OCI-LY7 (cell line): ENCODE measurements at regions not wholly inside any gene's neighbourhood (a gene's known extent, or its start where the extent isn't known, plus 50 kb on each side); places are given as distances from the start of the nearest gene placed in this dataset.

Experiments used
- BruUV-seq: library from RNA; stranded (reverse); fragments of 400-500 nt; replicated peaks from 2 replicates; lab custom pipeline; 2021; lab: Mats Ljungman, UMichigan
- CTCF ChIA-PET: fragments of 300-600 bp; sonication (Branson Sonifier 250); formaldehyde crosslinking; loops from one replicate; lab custom pipeline; 2022; ENCODE audit warnings: antibody characterized with exemption; ENCODE audit not compliant: unreplicated experiment; lab: Charles Lee
- POLR2A ChIA-PET: fragments of 300-600 bp; sonication (Branson Sonifier 250); formaldehyde crosslinking; loops from one replicate; lab custom pipeline; 2022; ENCODE audit warnings: antibody characterized with exemption; lab: Charles Lee
- DNase-seq: peaks from one replicate; pipeline ENCODE4 v3.0.0-alpha.2; 2015; ENCODE audit warnings: low spot score
- H2AFZ ChIP-seq: fragments of 200-600 bp; sonication (generic), shearing (Covaris generic); 2 replicates; pipeline ENCODE4 v1.6.1; 2014; ENCODE audit warnings: mild to moderate bottlenecking, antibody characterized with exemption, low read length, moderate library complexity
- H3K27ac ChIP-seq: fragments of 200-600 bp; sonication (generic); 2 replicates; pipeline ENCODE4 v1.5.1; 2014; ENCODE audit warnings: mixed run types, low read depth, mild to moderate bottlenecking, moderate library complexity, low read length, inconsistent platforms; ENCODE audit not compliant: poor library complexity, severe bottlenecking
- H3K36me3 ChIP-seq: fragments of 200-600 bp; sonication (generic); 2 replicates; pipeline ENCODE4 v1.6.1; 2014; ENCODE audit warnings: mild to moderate bottlenecking, antibody characterized with exemption, low read length, moderate library complexity, mixed read lengths; ENCODE audit not compliant: insufficient read depth
- H3K4me1 ChIP-seq: fragments of 200-600 bp; sonication (generic); 2 replicates; pipeline ENCODE4 v1.5.1; 2014; ENCODE audit warnings: mild to moderate bottlenecking, low read length; ENCODE audit not compliant: insufficient read depth, poor library complexity, severe bottlenecking
- H3K4me2 ChIP-seq: fragments of 200-600 bp; sonication (generic); 2 replicates; pipeline ENCODE4 v1.6.1; 2014; ENCODE audit warnings: mild to moderate bottlenecking, low read length
- H3K4me3 ChIP-seq: fragments of 200-600 bp; sonication (generic); 2 replicates; pipeline ENCODE4 v1.5.1; 2014; ENCODE audit warnings: mild to moderate bottlenecking, low read depth, low read length; ENCODE audit not compliant: poor library complexity, severe bottlenecking
- H3K79me2 ChIP-seq: fragments of 200-600 bp; sonication (generic); 2 replicates; pipeline ENCODE4 v1.6.1; 2016; ENCODE audit warnings: low read depth, mild to moderate bottlenecking, low read length, moderate library complexity, mixed read lengths; ENCODE audit not compliant: insufficient read depth
- H3K9me2 ChIP-seq: fragments of 200-600 bp; sonication (generic); 2 replicates; pipeline ENCODE4 v1.6.1; 2016; ENCODE audit warnings: mild to moderate bottlenecking, low read length, mixed read lengths; ENCODE audit not compliant: insufficient read depth
- H3K9me3 ChIP-seq: fragments of 200-600 bp; sonication (generic); 2 replicates; pipeline ENCODE4 v1.6.1; 2014; ENCODE audit warnings: mild to moderate bottlenecking, mixed run types, low read length, mixed read lengths
- H4K20me1 ChIP-seq: fragments of 200-600 bp; sonication (generic); 2 replicates; pipeline ENCODE4 v1.6.1; 2014; ENCODE audit warnings: mild to moderate bottlenecking, antibody characterized with exemption, low read length, moderate library complexity, mixed read lengths; ENCODE audit not compliant: insufficient read depth
- CTCF ChIP-seq: fragments of 200-600 bp; sonication (generic); conservative IDR thresholded peaks from 2 replicates; pipeline ENCODE4 v1.5.1; 2014; ENCODE audit warnings: mild to moderate bottlenecking, antibody characterized with exemption, low read length, moderate library complexity, mixed read lengths
- EZH2phosphoT487 ChIP-seq: fragments of 200-600 bp; sonication (generic); IDR thresholded peaks from 2 replicates; pipeline ENCODE4 v1.6.1; 2018; ENCODE audit warnings: low read depth, borderline replicate concordance, mild to moderate bottlenecking, mixed run types, antibody characterized with exemption, low read length, moderate library complexity, mixed read lengths
- intact Hi-C: fragments of 100-400 bp; cut with micrococcal nuclease; formaldehyde crosslinking; loops from one replicate; pipeline ENCODE4 v1.10.0; 2022; ENCODE audit not compliant: unreplicated experiment

DNA sequence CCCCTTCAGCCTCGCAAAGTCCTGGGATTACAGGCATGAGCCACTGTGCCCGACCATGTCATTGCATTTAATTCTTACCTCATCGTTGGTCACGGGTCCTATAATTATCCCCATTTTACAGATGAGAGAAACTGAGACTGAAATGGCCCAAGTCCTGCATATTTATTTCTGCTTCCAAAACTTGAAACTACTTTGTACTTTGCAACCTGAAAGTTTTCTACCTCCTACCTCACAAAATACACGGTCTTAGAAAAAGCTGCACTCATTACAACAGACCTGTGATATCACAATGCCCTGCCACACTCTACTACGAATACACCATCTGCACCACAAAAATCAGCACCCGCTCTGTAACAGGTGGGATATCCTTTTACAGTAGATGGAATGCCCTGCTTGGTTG is 189.1 kb downstream of the ADAMTS15 start:
- no peak overlapping the region for H3K4me2 ChIP-seq
- CTCF ChIA-PET: no interaction called here
- intact Hi-C loops: no loop called here

GRCh38 chr11:130638033-130638432 is 189.6 kb downstream of the ADAMTS15 start:
- intact Hi-C loops: no loop called here
- Histone ChIP-seq H3K4me2 (no peak overlapping the region), H3K9me2 (no peaks in the 10 kb centered on the region), H4K20me1 (no peaks in the 10 kb centered on the region), H3K79me2 (no peaks in the 10 kb centered on the region), H3K9me3 (no peaks in the 10 kb centered on the region), H3K27ac (no peak overlapping the region), H3K36me3 (no peaks in the 10 kb centered on the region), H3K4me1 (no peaks in the 10 kb centered on the region), H2AFZ (no peak overlapping the region), H3K4me3 (no peak overlapping the region)
- DNase-seq: no peak
- no TSS peak for BruUV-seq
- ChIA-PET POLR2A (no interaction called here), CTCF (no interaction called here)
- TF ChIP-seq EZH2phosphoT487 (no peak), CTCF (no peak)

More for the DNA sequence above, 189.1 kb downstream of the ADAMTS15 start:
- no peak for TF ChIP-seq CTCF
- no peak for TF ChIP-seq EZH2phosphoT487
- Histone ChIP-seq H3K36me3 (no peaks in the 10 kb centered on the region), H3K4me3 (no peak overlapping the region), H3K79me2 (no peaks in the 10 kb centered on the region), H2AFZ (no peak overlapping the region), H3K4me1 (no peaks in the 10 kb centered on the region), H4K20me1 (no peaks in the 10 kb centered on the region), H3K9me3 (no peaks in the 10 kb centered on the region), H3K9me2 (no peaks in the 10 kb centered on the region), H3K27ac (no peak overlapping the region)
- no peak for DNase-seq
- POLR2A ChIA-PET: no interaction called here
- BruUV-seq: no TSS peak

- H3K36me3 ChIP-seq: no peaks in the 10 kb centered on the region
- ChIA-PET CTCF (no interaction called here), POLR2A (no interaction called here)
- BruUV-seq: no TSS peak
- H3K4me2 ChIP-seq: no peak overlapping the region
- H3K4me1 ChIP-seq: no peaks in the 10 kb centered on the region
- no peak for DNase-seq
- intact Hi-C loops: no loop called here
- no peak overlapping the region for H3K27ac ChIP-seq
- no peak overlapping the region for H3K4me3 ChIP-seq
- no peaks in the 10 kb centered on the region for H4K20me1 ChIP-seq
- H3K79me2 ChIP-seq: no peaks in the 10 kb centered on the region
- no peaks in the 10 kb centered on the region for H3K9me2 ChIP-seq
- H3K9me3 ChIP-seq: no peaks in the 10 kb centered on the region
- no peak for TF ChIP-seq EZH2phosphoT487
- TF ChIP-seq CTCF: no peak
- no peak overlapping the region for H2AFZ ChIP-seq
Observed at GRCh38 chr11:130638624-130639023, 190.2 kb downstream of the ADAMTS15 start.
